ENCODE measurements at regions not wholly inside any gene's neighbourhood (a gene's known extent, or its start where the extent isn't known, plus 50 kb on each side); places are given as distances from the start of the nearest gene placed in this dataset.

DNA sequence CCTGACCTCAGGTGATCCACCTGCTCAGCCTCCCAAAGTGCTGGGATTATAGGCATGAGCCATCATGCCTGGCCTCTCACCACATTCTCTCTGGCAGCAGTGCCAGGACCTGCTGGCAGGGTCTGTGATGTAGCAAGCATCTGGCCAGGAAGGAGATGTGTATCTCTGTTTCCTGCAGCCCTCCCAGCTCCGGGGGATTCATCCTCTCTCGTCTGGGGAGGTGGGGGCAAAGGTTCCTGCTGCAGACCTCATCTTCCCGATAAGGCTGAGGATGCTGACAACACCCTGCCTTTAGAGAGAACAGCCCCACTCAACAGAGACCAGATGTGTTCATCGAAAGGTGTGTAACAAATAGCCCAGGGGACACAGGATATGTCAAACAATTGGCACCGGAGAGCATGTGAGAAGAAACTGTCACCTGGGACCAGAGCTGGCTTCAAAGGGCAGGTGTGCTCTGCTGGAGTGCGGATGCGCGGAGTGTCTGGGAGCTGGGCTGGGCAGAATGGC lies 54.8 kb upstream of the SEC14L1 start:
- ChIA-PET CTCF (interaction anchor here (0.5 to 3.5 kb wide), 10 partner anchors 10 to 357 kb away, joined by 3 to 20 read pairs (median 5); no protein-coding TSS in a partner anchor), POLR2A (no interaction called here)
- H3K9me3 Mint-ChIP-seq = peaks cover 5% of the 10 kb centered on the region
- peaks cover 15% of the 10 kb centered on the region for H3K36me3 Mint-ChIP-seq
- peaks cover 26% of the 10 kb centered on the region for H3K4me1 Mint-ChIP-seq
- H3K27ac Mint-ChIP-seq = no peak overlapping the region
- DNase-seq (ENCODE audit: low spot score) = peak; percentile 23
- H3K4me3 Mint-ChIP-seq = no peak overlapping the region
- TF ChIP-seq ZNF317 (CRISPR knock-in tag; IDR thresholded peaks at IDR 0.05; ENCODE audit: borderline replicate concordance, low read depth) (no peak), ZNF138 (CRISPR knock-in tag; conservative IDR thresholded peaks at IDR 0.05) (no peak), NFE2L1 (CRISPR knock-in tag; IDR thresholded peaks at IDR 0.05) (no peak), RELA (CRISPR knock-in tag; IDR thresholded peaks at IDR 0.05; ENCODE audit: borderline replicate concordance) (no peak), CREM (CRISPR knock-in tag; IDR thresholded peaks at IDR 0.05) (no peak), GRHL2 (CRISPR knock-in tag; IDR thresholded peaks at IDR 0.05; ENCODE audit: insufficient replicate concordance, severe bottlenecking) (no peak), KAT7 (CRISPR knock-in tag; IDR thresholded peaks at IDR 0.05; ENCODE audit: borderline replicate concordance) (no peak), ZNF263 (CRISPR knock-in tag; IDR thresholded peaks at IDR 0.05; ENCODE audit: low read depth) (no peak), MXD4 (CRISPR knock-in tag; IDR thresholded peaks at IDR 0.05; ENCODE audit: borderline replicate concordance) (no peak), NFATC4 (CRISPR knock-in tag; IDR thresholded peaks at IDR 0.05) (no peak), JUN (CRISPR knock-in tag; IDR thresholded peaks at IDR 0.05) (no peak)
- TF ChIP-seq, protein P1, sequence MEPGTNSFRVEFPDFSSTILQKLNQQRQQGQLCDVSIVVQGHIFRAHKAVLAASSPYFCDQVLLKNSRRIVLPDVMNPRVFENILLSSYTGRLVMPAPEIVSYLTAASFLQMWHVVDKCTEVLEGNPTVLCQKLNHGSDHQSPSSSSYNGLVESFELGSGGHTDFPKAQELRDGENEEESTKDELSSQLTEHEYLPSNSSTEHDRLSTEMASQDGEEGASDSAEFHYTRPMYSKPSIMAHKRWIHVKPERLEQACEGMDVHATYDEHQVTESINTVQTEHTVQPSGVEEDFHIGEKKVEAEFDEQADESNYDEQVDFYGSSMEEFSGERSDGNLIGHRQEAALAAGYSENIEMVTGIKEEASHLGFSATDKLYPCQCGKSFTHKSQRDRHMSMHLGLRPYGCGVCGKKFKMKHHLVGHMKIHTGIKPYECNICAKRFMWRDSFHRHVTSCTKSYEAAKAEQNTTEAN (CRISPR knock-in tag; IDR thresholded peaks at IDR 0.05) = no peak
- TF ChIP-seq, protein P2, sequence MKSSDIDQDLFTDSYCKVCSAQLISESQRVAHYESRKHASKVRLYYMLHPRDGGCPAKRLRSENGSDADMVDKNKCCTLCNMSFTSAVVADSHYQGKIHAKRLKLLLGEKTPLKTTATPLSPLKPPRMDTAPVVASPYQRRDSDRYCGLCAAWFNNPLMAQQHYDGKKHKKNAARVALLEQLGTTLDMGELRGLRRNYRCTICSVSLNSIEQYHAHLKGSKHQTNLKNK (CRISPR knock-in tag; IDR thresholded peaks at IDR 0.05) = no peak
- TF ChIP-seq, protein P3, sequence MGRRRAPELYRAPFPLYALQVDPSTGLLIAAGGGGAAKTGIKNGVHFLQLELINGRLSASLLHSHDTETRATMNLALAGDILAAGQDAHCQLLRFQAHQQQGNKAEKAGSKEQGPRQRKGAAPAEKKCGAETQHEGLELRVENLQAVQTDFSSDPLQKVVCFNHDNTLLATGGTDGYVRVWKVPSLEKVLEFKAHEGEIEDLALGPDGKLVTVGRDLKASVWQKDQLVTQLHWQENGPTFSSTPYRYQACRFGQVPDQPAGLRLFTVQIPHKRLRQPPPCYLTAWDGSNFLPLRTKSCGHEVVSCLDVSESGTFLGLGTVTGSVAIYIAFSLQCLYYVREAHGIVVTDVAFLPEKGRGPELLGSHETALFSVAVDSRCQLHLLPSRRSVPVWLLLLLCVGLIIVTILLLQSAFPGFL (CRISPR knock-in tag; IDR thresholded peaks at IDR 0.05; ENCODE audit: borderline replicate concordance) = no peak
- TF ChIP-seq, protein P4, sequence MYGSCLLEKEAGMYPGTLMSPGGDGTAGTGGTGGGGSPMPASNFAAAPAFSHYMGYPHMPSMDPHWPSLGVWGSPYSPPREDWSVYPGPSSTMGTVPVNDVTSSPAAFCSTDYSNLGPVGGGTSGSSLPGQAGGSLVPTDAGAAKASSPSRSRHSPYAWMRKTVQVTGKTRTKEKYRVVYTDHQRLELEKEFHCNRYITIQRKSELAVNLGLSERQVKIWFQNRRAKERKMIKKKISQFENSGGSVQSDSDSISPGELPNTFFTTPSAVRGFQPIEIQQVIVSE (CRISPR knock-in tag; IDR thresholded peaks at IDR 0.05; ENCODE audit: borderline replicate concordance) = no peak
- ATAC-seq = peak; percentile 14
- H3K27me3 Mint-ChIP-seq (ENCODE audit: low read depth) = peaks cover 4% of the 10 kb centered on the region; the same call in 1 of the 2 replicates

DNA sequence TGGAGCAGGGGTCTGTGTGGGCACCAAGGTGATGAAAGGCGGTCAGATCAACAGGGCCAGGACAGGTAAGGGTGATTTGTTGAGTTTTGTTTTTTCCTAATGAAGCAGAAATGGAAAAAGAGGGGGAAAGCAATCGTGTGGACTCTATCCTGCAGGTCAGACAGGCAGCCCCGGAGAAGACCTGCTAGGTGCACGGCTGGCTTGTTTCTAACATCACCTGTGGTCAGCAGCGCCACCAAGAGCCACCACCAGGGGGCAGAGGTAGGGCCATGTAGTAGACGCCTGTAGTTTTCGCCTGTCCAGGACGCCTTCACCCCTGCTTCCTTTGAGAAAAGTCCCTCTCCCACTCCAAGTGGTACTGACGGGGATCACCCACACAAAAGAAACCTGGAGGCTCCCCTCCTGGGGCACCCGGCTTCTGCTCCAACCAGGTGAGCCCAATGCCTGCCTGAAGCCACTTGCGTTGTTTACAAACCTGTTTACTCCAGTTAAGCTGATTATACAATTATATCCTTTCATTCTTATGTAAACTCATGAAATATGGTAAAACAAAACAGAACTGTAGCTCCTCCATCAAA lies 54.2 kb upstream of the SEC14L1 start:
- POLR2A ChIA-PET = no interaction called here
- peaks cover 19% of the 10 kb centered on the region for H3K36me3 Mint-ChIP-seq
- CTCF ChIA-PET = interaction anchor here (0.5 to 3.5 kb wide), 13 partner anchors 9 to 358 kb away, joined by 3 to 20 read pairs (median 5); no protein-coding TSS in a partner anchor

More for the DNA sequence above, 54.2 kb upstream of the SEC14L1 start:
- DNase-seq (ENCODE audit: low spot score) (peak; percentile 95), ATAC-seq (peak; percentile 75)
- peak overlapping the region; percentile 20; the same call in 1 of the 2 replicates for H3K27ac Mint-ChIP-seq
- peaks cover 5% of the 10 kb centered on the region for H3K9me3 Mint-ChIP-seq
- no peak overlapping the region for H3K4me3 Mint-ChIP-seq
- peaks cover 4% of the 10 kb centered on the region; the same call in 1 of the 2 replicates for H3K27me3 Mint-ChIP-seq (ENCODE audit: low read depth)
- TF ChIP-seq, protein P4 (CRISPR knock-in tag; IDR thresholded peaks at IDR 0.05; ENCODE audit: borderline replicate concordance) = no peak
- no peak for TF ChIP-seq ZNF671 (CRISPR knock-in tag; IDR thresholded peaks at IDR 0.05)
- TF ChIP-seq, protein P5, sequence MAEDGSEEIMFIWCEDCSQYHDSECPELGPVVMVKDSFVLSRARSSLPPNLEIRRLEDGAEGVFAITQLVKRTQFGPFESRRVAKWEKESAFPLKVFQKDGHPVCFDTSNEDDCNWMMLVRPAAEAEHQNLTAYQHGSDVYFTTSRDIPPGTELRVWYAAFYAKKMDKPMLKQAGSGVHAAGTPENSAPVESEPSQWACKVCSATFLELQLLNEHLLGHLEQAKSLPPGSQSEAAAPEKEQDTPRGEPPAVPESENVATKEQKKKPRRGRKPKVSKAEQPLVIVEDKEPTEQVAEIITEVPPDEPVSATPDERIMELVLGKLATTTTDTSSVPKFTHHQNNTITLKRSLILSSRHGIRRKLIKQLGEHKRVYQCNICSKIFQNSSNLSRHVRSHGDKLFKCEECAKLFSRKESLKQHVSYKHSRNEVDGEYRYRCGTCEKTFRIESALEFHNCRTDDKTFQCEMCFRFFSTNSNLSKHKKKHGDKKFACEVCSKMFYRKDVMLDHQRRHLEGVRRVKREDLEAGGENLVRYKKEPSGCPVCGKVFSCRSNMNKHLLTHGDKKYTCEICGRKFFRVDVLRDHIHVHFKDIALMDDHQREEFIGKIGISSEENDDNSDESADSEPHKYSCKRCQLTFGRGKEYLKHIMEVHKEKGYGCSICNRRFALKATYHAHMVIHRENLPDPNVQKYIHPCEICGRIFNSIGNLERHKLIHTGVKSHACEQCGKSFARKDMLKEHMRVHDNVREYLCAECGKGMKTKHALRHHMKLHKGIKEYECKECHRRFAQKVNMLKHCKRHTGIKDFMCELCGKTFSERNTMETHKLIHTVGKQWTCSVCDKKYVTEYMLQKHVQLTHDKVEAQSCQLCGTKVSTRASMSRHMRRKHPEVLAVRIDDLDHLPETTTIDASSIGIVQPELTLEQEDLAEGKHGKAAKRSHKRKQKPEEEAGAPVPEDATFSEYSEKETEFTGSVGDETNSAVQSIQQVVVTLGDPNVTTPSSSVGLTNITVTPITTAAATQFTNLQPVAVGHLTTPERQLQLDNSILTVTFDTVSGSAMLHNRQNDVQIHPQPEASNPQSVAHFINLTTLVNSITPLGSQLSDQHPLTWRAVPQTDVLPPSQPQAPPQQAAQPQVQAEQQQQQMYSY (CRISPR knock-in tag; IDR thresholded peaks at IDR 0.05) = no peak
- no peak for TF ChIP-seq HMGA2 (CRISPR knock-in tag; IDR thresholded peaks at IDR 0.05)
- 0 out of 2 replicates have a peak, but pooled peaks have one; percentile 6 for TF ChIP-seq ZNF423 (CRISPR knock-in tag; IDR thresholded peaks at IDR 0.05)
- TF ChIP-seq, protein P6, sequence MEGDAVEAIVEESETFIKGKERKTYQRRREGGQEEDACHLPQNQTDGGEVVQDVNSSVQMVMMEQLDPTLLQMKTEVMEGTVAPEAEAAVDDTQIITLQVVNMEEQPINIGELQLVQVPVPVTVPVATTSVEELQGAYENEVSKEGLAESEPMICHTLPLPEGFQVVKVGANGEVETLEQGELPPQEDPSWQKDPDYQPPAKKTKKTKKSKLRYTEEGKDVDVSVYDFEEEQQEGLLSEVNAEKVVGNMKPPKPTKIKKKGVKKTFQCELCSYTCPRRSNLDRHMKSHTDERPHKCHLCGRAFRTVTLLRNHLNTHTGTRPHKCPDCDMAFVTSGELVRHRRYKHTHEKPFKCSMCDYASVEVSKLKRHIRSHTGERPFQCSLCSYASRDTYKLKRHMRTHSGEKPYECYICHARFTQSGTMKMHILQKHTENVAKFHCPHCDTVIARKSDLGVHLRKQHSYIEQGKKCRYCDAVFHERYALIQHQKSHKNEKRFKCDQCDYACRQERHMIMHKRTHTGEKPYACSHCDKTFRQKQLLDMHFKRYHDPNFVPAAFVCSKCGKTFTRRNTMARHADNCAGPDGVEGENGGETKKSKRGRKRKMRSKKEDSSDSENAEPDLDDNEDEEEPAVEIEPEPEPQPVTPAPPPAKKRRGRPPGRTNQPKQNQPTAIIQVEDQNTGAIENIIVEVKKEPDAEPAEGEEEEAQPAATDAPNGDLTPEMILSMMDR (IDR thresholded peaks at IDR 0.05) = peak; percentile 97
- no peak for TF ChIP-seq ZNF263 (CRISPR knock-in tag; IDR thresholded peaks at IDR 0.05; ENCODE audit: low read depth)
- TF ChIP-seq RELA (CRISPR knock-in tag; IDR thresholded peaks at IDR 0.05; ENCODE audit: borderline replicate concordance) = no peak
- peaks cover 26% of the 10 kb centered on the region for H3K4me1 Mint-ChIP-seq
